ENCODE measurements at regions not wholly inside any gene's neighbourhood (a gene's known extent, or its start where the extent isn't known, plus 50 kb on each side); places are given as distances from the start of the nearest gene placed in this dataset.

- no peak for DNase-seq
Observed at GRCh38 chr12:124456133-124456651, 111.2 kb downstream of the NCOR2 start.

GRCh38 chr12:124455336-124455735 is 112.1 kb downstream of the NCOR2 start:
- DNase-seq: no peak

GRCh38 chr12:124454735-124455134 is 112.7 kb downstream of the NCOR2 start:
- DNase-seq: no peak

- no peak for DNase-seq
Observed at GRCh38 chr12:124454352-124454725, 113.1 kb downstream of the NCOR2 start.

- DNase-seq: peak; percentile 39 to 51
Observed at GRCh38 chr12:124453419-124454351, 113.7 kb downstream of the NCOR2 start.

- DNase-seq: no peak
Observed at GRCh38 chr12:124452576-124453331, 114.7 kb downstream of the NCOR2 start.

GRCh38 chr12:124451637-124452243 is 115.7 kb downstream of the NCOR2 start:
- DNase-seq: no peak

GRCh38 chr12:124451016-124451415 is 116.4 kb downstream of the NCOR2 start:
- DNase-seq: no peak

- DNase-seq: no peak
Observed at GRCh38 chr12:124450376-124450750, 117.0 kb downstream of the NCOR2 start.

GRCh38 chr12:124449623-124450375 is 117.6 kb downstream of the NCOR2 start:
- no peak for DNase-seq

GRCh38 chr12:124448955-124449622 is 118.3 kb downstream of the NCOR2 start:
- no peak for DNase-seq

- DNase-seq: no peak
Observed at GRCh38 chr12:124448241-124448954, 119.0 kb downstream of the NCOR2 start.

GRCh38 chr12:124446364-124446763 is 121.0 kb downstream of the NCOR2 start:
- DNase-seq: no peak

- DNase-seq: no peak
Observed at GRCh38 chr12:124445826-124446225, 121.6 kb downstream of the NCOR2 start.

GRCh38 chr12:124445121-124445718 is 122.2 kb downstream of the NCOR2 start:
- no peak for DNase-seq

- DNase-seq: no peak
Observed at GRCh38 chr12:124443931-124444712, 123.3 kb downstream of the NCOR2 start.

GRCh38 chr12:124442772-124443445 is 124.5 kb downstream of the NCOR2 start:
- no peak for DNase-seq

GRCh38 chr12:124442281-124442680 is 125.1 kb downstream of the NCOR2 start:
- DNase-seq: no peak

- no peak for DNase-seq
Observed at GRCh38 chr12:124441443-124442194, 125.8 kb downstream of the NCOR2 start.
